Osteocyte (in vitro differentiated cells): ENCODE measurements at regions not wholly inside any gene's neighbourhood (a gene's known extent, or its start where the extent isn't known, plus 50 kb on each side); places are given as distances from the start of the nearest gene placed in this dataset.
"Not testable (repeated sequence)": the region's sequence is repeated elsewhere in the genome, so short reads cannot be mapped to it uniquely, and the experiment has no call there.

Experiments
- DNase-seq: peaks from one replicate; pipeline ENCODE4 v3.0.0; 2021; ENCODE audit warnings: mixed read lengths; ENCODE audit not compliant: unreplicated experiment; ENCODE audit errors: extremely low spot score
- H3K27ac Mint-ChIP-seq: one replicate; pipeline ENCODE4 v1.8.0; 2021; ENCODE audit warnings: mild to moderate bottlenecking, mixed read lengths; ENCODE audit not compliant: unreplicated experiment
- H3K27me3 Mint-ChIP-seq: one replicate; pipeline ENCODE4 v1.8.0; 2021; ENCODE audit warnings: mixed read lengths; ENCODE audit not compliant: unreplicated experiment
- H3K36me3 Mint-ChIP-seq: one replicate; pipeline ENCODE4 v1.8.0; 2021; ENCODE audit warnings: mixed read lengths; ENCODE audit not compliant: unreplicated experiment
- H3K4me1 Mint-ChIP-seq: one replicate; pipeline ENCODE4 v1.8.0; 2021; ENCODE audit warnings: mixed read lengths; ENCODE audit not compliant: unreplicated experiment
- H3K4me3 Mint-ChIP-seq: one replicate; pipeline ENCODE4 v1.8.0; 2021; ENCODE audit warnings: mild to moderate bottlenecking, moderate library complexity, mixed read lengths; ENCODE audit not compliant: unreplicated experiment
- H3K9me3 Mint-ChIP-seq: one replicate; pipeline ENCODE4 v1.8.0; 2021; ENCODE audit warnings: mixed read lengths; ENCODE audit not compliant: unreplicated experiment
- TF ChIP-seq, protein P1 (sequence below): fragments of 200-600 bp; sonication (generic); IDR thresholded peaks from 2 replicates; pipeline ENCODE4 v1.5.0; 2021; ENCODE audit warnings: antibody characterized with exemption, mild to moderate bottlenecking, moderate library complexity

DNA sequence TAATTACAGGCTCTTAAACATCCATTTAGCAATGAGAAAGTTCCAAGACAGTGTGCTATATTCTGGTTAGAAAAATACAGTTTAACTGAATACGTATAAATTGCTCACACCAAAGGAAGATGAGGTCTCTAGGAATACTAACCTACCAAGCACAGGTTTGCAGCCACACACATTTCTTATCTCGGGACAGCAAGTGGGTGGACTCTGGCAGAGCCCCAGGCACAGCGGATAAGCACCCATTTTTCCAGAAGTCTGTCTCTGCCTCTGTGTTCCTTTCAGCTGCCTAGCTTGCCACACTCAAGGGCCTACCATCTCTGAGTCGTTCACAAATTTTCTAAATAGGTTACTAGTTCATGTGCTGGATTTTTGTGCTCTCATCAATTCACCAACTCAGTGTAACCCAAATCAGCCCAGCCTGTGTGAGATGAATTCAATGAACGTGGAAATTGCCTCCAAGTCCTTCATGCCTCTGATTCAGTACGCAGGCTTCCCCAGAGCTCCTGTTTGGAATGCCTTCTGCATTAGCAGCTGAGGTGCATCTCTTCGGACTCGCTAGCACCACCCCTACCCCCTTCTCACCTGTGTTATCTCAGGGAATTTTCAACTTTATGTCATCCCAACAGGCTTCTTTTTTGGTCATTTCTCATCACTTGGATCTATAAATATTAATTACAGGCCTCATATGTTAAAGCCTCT, 581.0 kb upstream of the CDH11 start:
- peaks cover 29% of the 10 kb centered on the region for H3K4me1 Mint-ChIP-seq
- no peak overlapping the region for H3K4me3 Mint-ChIP-seq
- H3K36me3 Mint-ChIP-seq = no peaks in the 10 kb centered on the region
- TF ChIP-seq, protein P1, sequence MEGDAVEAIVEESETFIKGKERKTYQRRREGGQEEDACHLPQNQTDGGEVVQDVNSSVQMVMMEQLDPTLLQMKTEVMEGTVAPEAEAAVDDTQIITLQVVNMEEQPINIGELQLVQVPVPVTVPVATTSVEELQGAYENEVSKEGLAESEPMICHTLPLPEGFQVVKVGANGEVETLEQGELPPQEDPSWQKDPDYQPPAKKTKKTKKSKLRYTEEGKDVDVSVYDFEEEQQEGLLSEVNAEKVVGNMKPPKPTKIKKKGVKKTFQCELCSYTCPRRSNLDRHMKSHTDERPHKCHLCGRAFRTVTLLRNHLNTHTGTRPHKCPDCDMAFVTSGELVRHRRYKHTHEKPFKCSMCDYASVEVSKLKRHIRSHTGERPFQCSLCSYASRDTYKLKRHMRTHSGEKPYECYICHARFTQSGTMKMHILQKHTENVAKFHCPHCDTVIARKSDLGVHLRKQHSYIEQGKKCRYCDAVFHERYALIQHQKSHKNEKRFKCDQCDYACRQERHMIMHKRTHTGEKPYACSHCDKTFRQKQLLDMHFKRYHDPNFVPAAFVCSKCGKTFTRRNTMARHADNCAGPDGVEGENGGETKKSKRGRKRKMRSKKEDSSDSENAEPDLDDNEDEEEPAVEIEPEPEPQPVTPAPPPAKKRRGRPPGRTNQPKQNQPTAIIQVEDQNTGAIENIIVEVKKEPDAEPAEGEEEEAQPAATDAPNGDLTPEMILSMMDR = no peak
- DNase-seq = no peak
- peaks cover 4% of the 10 kb centered on the region for H3K27me3 Mint-ChIP-seq
- no peak overlapping the region for H3K27ac Mint-ChIP-seq
- H3K9me3 Mint-ChIP-seq = no peaks in the 10 kb centered on the region

DNA sequence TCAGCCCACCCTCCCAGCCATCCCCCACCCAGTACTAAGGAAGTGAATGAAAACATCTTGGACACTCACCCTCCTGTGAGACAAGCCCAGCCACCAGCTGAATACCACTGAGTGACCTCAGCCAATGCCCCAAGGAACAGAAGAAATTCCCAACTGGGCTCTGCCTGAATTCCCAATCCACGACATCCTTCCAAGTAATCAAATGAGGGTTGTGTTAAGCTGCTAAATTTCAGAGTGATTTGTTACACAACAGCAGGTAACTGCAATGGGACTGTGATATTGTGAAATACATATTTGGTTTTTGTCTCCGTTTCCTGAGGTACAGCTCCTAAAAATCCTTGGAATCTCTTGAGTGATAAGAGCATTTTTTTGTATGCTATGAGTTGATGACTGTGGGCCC, 578.7 kb upstream of the CDH11 start:
- no peak for DNase-seq
- peaks cover 4% of the 10 kb centered on the region for H3K27me3 Mint-ChIP-seq
- TF ChIP-seq, protein P1 = no peak
- peaks cover 36% of the 10 kb centered on the region for H3K4me1 Mint-ChIP-seq
- no peaks in the 10 kb centered on the region for H3K36me3 Mint-ChIP-seq
- H3K27ac Mint-ChIP-seq = no peak overlapping the region
- H3K4me3 Mint-ChIP-seq = no peak overlapping the region
- H3K9me3 Mint-ChIP-seq = no peaks in the 10 kb centered on the region

DNA sequence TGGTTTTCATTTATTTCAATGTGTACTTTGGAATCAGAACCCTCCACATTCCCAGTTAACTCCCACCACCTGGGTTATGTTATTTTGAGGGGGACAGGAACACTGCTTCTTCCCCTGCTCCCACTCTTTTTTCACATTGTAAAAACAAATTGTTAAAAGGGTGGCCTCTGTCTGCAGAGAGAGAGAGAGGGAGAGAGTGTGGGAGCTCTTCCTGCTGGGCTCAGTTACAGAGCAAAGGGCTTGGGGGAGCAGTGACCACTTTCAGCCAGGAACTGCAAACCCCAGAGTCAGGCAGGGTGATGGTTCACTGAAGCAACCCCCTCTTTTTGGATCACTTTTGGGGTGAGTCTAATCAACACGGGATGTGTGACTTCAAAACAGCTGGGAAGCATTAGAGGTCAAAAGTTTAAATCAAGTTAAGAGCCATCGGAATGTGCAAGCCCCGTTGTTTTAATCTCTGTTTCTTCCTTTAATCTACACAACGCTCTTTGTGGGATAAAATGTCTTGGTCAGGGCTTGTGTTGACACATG, 577.0 kb upstream of the CDH11 start:
- no peak for DNase-seq
- Mint-ChIP-seq H3K27ac (peak overlapping the region; percentile 6), H3K4me1 (peaks cover 36% of the 10 kb centered on the region), H3K9me3 (no peaks in the 10 kb centered on the region), H3K36me3 (no peaks in the 10 kb centered on the region), H3K27me3 (peaks cover 2% of the 10 kb centered on the region), H3K4me3 (no peak overlapping the region)
- TF ChIP-seq, protein P1 = no peak

DNA sequence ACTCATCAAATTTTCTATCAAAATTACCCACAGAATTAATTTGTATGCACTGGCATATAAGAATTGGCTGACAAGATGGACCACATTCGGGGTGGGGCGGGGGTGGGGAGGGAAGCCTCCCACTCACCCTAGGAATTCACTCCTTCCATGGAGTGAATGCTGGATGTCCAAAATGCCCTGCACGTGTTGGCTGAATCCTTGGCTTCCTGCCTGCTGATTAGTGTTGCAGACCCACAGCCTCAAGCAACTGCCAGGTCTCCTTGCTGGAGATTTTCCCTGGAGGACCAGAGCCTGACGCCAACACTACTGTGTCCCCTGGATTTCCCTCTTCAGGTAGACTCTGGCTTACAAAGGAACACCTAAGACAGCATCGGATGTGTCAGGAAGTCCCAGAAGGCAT, 575.7 kb upstream of the CDH11 start:
- no peak for DNase-seq
- H3K36me3 Mint-ChIP-seq = no peaks in the 10 kb centered on the region
- H3K4me3 Mint-ChIP-seq = no peak overlapping the region
- no peak overlapping the region for H3K27ac Mint-ChIP-seq
- no peaks in the 10 kb centered on the region for H3K9me3 Mint-ChIP-seq
- H3K27me3 Mint-ChIP-seq = peaks cover 2% of the 10 kb centered on the region
- TF ChIP-seq, protein P1 = no peak
- H3K4me1 Mint-ChIP-seq = peaks cover 35% of the 10 kb centered on the region

DNA sequence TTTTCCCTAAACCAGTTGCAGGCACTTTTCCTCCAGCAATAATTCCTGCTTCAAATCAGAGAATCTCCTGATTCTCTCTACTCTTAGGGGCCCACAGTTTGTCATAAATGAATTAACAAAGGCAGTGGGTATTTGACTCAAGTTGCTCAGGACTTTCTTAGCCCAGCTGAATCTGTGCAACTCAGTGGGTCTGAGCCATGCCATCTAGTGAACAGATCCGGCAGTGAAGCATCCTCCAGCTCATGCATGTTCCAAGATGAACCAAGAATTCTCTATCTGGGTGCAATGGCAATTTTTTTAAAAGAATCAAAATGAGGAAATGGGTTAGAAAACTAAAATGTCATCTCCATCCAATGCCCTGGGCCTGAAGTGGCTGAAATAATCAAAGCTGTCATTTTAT, 575.2 kb upstream of the CDH11 start:
- Mint-ChIP-seq H3K36me3 (no peaks in the 10 kb centered on the region), H3K27me3 (peaks cover 2% of the 10 kb centered on the region), H3K4me1 (peaks cover 34% of the 10 kb centered on the region), H3K9me3 (no peaks in the 10 kb centered on the region), H3K27ac (no peak overlapping the region), H3K4me3 (no peak overlapping the region)
- no peak for DNase-seq
- TF ChIP-seq, protein P1 = peak; percentile 16

DNA sequence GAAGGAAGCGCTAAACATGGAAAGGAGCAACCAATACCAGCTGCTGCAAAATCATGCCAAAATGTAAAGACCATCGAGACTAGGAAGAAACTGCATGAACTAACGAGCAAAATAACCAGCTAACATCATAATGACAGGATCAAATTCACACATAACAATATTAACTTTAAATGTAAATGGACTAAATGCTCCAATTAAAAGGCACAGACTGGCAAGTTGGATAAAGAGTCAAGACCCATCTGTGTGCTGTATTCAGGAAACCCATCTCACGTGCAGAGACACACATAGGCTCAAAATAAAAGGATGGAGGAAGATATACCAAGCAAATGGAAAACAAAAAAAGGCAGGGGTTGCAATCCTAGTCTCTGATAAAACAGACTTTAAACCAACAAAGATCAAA, 570.0 kb upstream of the CDH11 start:
- not testable (repeated sequence) for H3K27ac Mint-ChIP-seq, H3K4me1 Mint-ChIP-seq, H3K36me3 Mint-ChIP-seq, H3K4me3 Mint-ChIP-seq, H3K27me3 Mint-ChIP-seq, H3K9me3 Mint-ChIP-seq, DNase-seq
